ENCODE measurements at regions not wholly inside any gene's neighbourhood (a gene's known extent, or its start where the extent isn't known, plus 50 kb on each side); places are given as distances from the start of the nearest gene placed in this dataset.

DNA sequence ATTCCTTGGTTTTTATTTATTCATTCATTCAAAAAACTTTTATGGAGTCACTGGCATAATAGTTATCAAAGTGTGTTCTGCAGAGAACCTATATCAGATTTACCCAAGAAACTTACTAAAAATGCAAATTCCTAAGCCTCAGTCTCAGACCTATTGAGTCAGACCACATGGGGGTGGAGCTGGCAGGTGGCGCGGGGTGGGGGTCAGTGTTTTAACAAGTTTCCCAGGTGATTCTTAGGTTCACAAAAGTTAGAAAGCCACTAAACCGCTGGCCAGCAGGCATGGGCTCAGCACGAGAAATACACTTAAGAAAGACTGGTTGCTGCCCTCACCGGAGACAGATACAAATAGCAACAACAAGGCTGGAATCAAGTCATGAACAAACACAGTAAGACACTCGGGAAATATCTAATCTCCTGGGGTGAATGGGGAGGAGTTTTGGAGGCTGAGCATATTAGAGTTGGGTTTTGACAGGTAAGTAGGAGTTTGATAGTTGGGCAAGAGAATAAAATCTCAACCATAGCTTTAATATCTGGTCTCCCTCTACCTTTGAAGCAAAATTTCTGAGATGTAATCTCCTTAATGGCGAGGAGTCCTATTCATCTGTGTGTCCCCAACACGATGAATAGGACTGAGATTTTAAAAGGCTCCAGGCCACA lies 167.5 kb upstream of the NECTIN1 start:
- H3K27ac ChIP-seq = no peak overlapping the region
- H2AFZ ChIP-seq = no peak overlapping the region
- TF ChIP-seq, protein P1, sequence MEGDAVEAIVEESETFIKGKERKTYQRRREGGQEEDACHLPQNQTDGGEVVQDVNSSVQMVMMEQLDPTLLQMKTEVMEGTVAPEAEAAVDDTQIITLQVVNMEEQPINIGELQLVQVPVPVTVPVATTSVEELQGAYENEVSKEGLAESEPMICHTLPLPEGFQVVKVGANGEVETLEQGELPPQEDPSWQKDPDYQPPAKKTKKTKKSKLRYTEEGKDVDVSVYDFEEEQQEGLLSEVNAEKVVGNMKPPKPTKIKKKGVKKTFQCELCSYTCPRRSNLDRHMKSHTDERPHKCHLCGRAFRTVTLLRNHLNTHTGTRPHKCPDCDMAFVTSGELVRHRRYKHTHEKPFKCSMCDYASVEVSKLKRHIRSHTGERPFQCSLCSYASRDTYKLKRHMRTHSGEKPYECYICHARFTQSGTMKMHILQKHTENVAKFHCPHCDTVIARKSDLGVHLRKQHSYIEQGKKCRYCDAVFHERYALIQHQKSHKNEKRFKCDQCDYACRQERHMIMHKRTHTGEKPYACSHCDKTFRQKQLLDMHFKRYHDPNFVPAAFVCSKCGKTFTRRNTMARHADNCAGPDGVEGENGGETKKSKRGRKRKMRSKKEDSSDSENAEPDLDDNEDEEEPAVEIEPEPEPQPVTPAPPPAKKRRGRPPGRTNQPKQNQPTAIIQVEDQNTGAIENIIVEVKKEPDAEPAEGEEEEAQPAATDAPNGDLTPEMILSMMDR (IDR thresholded peaks at IDR 0.05) = no peak
- H3K9ac ChIP-seq = no peak overlapping the region
- H3K4me1 ChIP-seq = no peaks in the 10 kb centered on the region
- no peaks in the 10 kb centered on the region for H3K79me2 ChIP-seq
- H3K4me2 ChIP-seq (ENCODE audit: low read length) = no peak overlapping the region
- no peak overlapping the region for H3K4me3 ChIP-seq (ENCODE audit: low read depth, low read length)
- H3K9me3 ChIP-seq (ENCODE audit: control insufficient read depth, low read length) = no peaks in the 10 kb centered on the region
- H3K36me3 ChIP-seq (ENCODE audit: control insufficient read depth, insufficient read depth, low read length) = no peaks in the 10 kb centered on the region
- no peaks in the 10 kb centered on the region for H3K27me3 ChIP-seq (ENCODE audit: control insufficient read depth, insufficient read depth, low read length)

DNA sequence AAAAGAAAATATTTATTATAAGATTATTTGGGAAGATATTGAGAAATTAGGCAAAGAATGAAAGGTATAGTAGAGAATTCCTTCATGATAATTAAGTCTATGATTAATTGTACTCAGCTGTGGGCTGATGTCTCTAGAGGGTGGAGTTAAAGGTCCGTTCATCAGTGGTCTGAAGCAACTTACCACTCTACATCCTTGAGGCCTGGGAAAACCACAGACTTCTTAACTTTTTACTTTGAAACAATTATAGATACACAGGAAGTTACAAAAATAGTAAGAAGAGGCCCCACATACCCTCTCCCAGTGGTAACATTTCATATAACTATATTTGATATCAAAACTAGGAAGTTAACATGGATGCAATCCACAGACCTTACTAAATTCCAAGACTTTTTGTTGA lies 167.0 kb upstream of the NECTIN1 start:
- Histone ChIP-seq H3K9me3 (ENCODE audit: control insufficient read depth, low read length) (no peaks in the 10 kb centered on the region), H3K27ac (no peak overlapping the region), H3K4me1 (no peaks in the 10 kb centered on the region), H3K27me3 (ENCODE audit: control insufficient read depth, insufficient read depth, low read length) (no peaks in the 10 kb centered on the region), H3K79me2 (no peaks in the 10 kb centered on the region), H2AFZ (no peak overlapping the region), H3K36me3 (ENCODE audit: control insufficient read depth, insufficient read depth, low read length) (no peaks in the 10 kb centered on the region), H3K9ac (no peak overlapping the region), H3K4me2 (ENCODE audit: low read length) (no peak overlapping the region), H3K4me3 (ENCODE audit: low read depth, low read length) (no peak overlapping the region)
- TF ChIP-seq, protein P1 (IDR thresholded peaks at IDR 0.05) = no peak

DNA sequence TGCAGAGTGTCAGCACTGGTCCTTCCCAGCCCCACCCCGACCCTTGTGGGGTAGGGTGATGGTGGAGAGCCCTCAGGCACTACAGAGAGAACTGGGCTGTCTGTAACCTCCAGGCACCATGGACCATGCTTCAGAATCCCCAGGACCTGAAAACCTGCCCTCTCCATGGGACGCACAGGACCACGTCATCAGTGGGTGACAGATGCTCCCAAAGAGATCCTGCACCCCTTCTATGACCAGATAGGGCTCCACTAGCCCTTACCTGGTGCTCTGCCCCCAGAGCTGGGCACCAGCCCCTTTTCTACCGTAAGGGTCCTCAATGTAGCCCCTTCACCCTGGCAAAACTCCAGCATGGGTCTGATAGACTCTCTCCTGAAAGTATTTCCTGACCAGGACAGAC lies 165.9 kb upstream of the NECTIN1 start:
- H2AFZ ChIP-seq = no peak overlapping the region
- TF ChIP-seq, protein P1 (IDR thresholded peaks at IDR 0.05) = no peak

DNA sequence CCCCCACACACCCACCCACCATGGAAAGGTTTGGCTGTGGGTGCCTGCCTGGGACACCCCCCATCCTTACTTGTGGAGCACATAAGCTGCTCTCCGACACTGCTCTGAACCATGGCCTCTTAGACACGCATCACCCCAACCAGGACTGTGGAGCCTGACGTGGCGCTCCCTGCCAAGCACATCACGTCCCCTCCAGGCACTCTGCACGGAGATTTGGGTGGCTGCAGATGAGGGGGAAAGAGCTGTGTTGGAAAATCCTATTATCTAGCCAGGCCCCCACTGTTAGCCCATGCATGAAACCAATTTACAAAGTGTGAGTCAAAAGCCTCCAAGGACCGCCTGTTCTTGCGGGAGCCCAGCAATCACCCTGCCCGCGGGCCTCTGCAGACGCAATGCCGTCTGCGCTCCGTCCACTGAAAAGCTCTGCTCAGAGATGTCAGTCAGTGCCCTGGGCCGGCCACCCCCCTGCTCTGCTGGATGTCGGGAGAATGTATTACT lies 163.4 kb upstream of the NECTIN1 start:
- H3K4me3 ChIP-seq (ENCODE audit: low read depth, low read length) = no peak overlapping the region
- no peak overlapping the region for H3K9ac ChIP-seq
- no peak overlapping the region for H3K4me2 ChIP-seq (ENCODE audit: low read length)
- H3K36me3 ChIP-seq (ENCODE audit: control insufficient read depth, insufficient read depth, low read length) = no peaks in the 10 kb centered on the region
- no peaks in the 10 kb centered on the region for H3K4me1 ChIP-seq
- H3K27me3 ChIP-seq (ENCODE audit: control insufficient read depth, insufficient read depth, low read length) = no peaks in the 10 kb centered on the region
- TF ChIP-seq, protein P1 (IDR thresholded peaks at IDR 0.05) = no peak
- H2AFZ ChIP-seq = no peak overlapping the region
- no peaks in the 10 kb centered on the region for H3K79me2 ChIP-seq
- H3K9me3 ChIP-seq (ENCODE audit: control insufficient read depth, low read length) = no peaks in the 10 kb centered on the region
- H3K27ac ChIP-seq = no peak overlapping the region

More for the DNA sequence above, 165.9 kb upstream of the NECTIN1 start:
- no peak overlapping the region for H3K4me3 ChIP-seq (ENCODE audit: low read depth, low read length)
- H3K4me1 ChIP-seq = no peaks in the 10 kb centered on the region
- H3K4me2 ChIP-seq (ENCODE audit: low read length) = no peak overlapping the region
- H3K27ac ChIP-seq = no peak overlapping the region
- no peaks in the 10 kb centered on the region for H3K27me3 ChIP-seq (ENCODE audit: control insufficient read depth, insufficient read depth, low read length)
- no peaks in the 10 kb centered on the region for H3K79me2 ChIP-seq
- H3K36me3 ChIP-seq (ENCODE audit: control insufficient read depth, insufficient read depth, low read length) = no peaks in the 10 kb centered on the region
- no peaks in the 10 kb centered on the region for H3K9me3 ChIP-seq (ENCODE audit: control insufficient read depth, low read length)
- H3K9ac ChIP-seq = no peak overlapping the region

Data from parathyroid adenoma (tissue), 2 donors.